Thoracic aorta (tissue), 2 donors: ENCODE measurements at regions not wholly inside any gene's neighbourhood (a gene's known extent, or its start where the extent isn't known, plus 50 kb on each side); places are given as distances from the start of the nearest gene placed in this dataset.

Experiments used
- ATAC-seq: fragments of 150-250 bp; one replicate; pipeline ENCODE4 v1.8.0; 2017; ENCODE audit warnings: low read depth; ENCODE audit not compliant: insufficient number of reproducible peaks, low FRiP score
- DNase-seq: peaks from one replicate; pipeline ENCODE4 v3.0.0-alpha.2; 2020; ENCODE audit warnings: low spot score
- H3K27ac ChIP-seq, 2 donors: fragments of 200-600 bp; sonication (generic); 1 replicate in 1 of 2; 2 replicates in 1 of 2; pipeline ENCODE4 v1.5.1; 2016; ENCODE audit warnings: mild to moderate bottlenecking in 2 of 2, moderate library complexity in 2 of 2
- H3K27me3 ChIP-seq: fragments of 200-600 bp; sonication (generic); replicated peaks from 2 replicates; pipeline ENCODE4 v1.6.0; 2016; ENCODE audit warnings: mild to moderate bottlenecking; ENCODE audit not compliant: insufficient read depth
- H3K36me3 ChIP-seq: fragments of 200-600 bp; sonication (generic); one replicate; pipeline ENCODE4 v1.5.1; 2016
- H3K4me1 ChIP-seq, 2 donors: fragments of 200-600 bp; sonication (generic); 1 replicate in 1 of 2; 2 replicates in 1 of 2; pipeline versions ENCODE4 v1.5.1 to v1.6.0; 2016; ENCODE audit warnings: low read depth in 2 of 2, mild to moderate bottlenecking in 1 of 2; ENCODE audit not compliant: control insufficient read depth in 1 of 2
- H3K4me3 ChIP-seq: fragments of 200-600 bp; sonication (generic); 2 replicates; pipeline ENCODE4 v1.5.1; 2016; ENCODE audit warnings: mild to moderate bottlenecking
- H3K9me3 ChIP-seq: fragments of 200-600 bp; sonication (generic); 2 replicates; pipeline ENCODE4 v1.5.1; 2016
- CTCF ChIP-seq: fragments of 200-600 bp; sonication (generic); IDR thresholded peaks from one replicate; pipeline ENCODE4 v1.5.1; 2019; ENCODE audit warnings: antibody characterized with exemption

DNA sequence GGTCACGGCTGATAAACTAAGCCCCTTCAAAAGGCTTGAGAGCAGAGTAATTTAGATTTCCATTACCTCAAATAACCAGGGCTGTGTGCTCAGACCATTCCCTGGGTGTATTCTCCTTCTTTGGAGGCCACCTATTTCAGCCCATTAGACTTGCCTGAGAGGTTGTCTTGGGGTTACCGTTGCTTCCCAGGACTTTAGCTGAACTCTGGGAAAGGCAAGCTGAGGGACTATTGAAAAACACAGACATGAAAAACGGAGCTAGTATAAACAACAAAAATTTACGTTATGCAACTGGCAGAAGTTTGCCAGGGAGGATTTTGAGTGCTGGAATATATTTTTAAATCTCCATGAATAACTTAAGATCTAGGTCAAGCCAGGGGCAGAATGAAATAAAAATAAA is 561.0 kb upstream of the TNP1 start:
- ATAC-seq = no peak
- H3K4me1 ChIP-seq = peaks cover 29 to 50% of the 10 kb centered on the region in 2 donors
- no peak for TF ChIP-seq CTCF
- no peaks in the 10 kb centered on the region for H3K27me3 ChIP-seq
- peaks cover under 1% of the 10 kb centered on the region for H3K36me3 ChIP-seq
- no peaks in the 10 kb centered on the region for H3K9me3 ChIP-seq
- peak overlapping the region; percentile 22 for H3K4me3 ChIP-seq
- no peak for DNase-seq
- H3K27ac ChIP-seq = peak overlapping the region; percentile 54 to 62

GRCh38 chr2:217419055-217419671 is 559.3 kb upstream of the TNP1 start:
- DNase-seq (no peak), ATAC-seq (no peak)
- Histone ChIP-seq H3K27me3 (no peaks in the 10 kb centered on the region), H3K9me3 (no peaks in the 10 kb centered on the region), H3K36me3 (no peaks in the 10 kb centered on the region), H3K4me3 (peak overlapping the region; percentile 25), H3K4me1 (peaks cover 29 to 52% of the 10 kb centered on the region in 2 donors), H3K27ac (peak overlapping the region in 1 of 2 donors; percentile 45)
- no peak for TF ChIP-seq CTCF

GRCh38 chr2:217418544-217418943 is 558.7 kb upstream of the TNP1 start:
- H3K27me3 ChIP-seq = no peaks in the 10 kb centered on the region
- ATAC-seq (no peak), DNase-seq (no peak)
- peak overlapping the region; percentile 20 to 45 for H3K27ac ChIP-seq
- H3K4me3 ChIP-seq = peak overlapping the region; percentile 25
- no peak for TF ChIP-seq CTCF
- no peaks in the 10 kb centered on the region for H3K9me3 ChIP-seq
- H3K36me3 ChIP-seq = no peaks in the 10 kb centered on the region
- peaks cover 29 to 52% of the 10 kb centered on the region in 2 donors for H3K4me1 ChIP-seq

- H3K27me3 ChIP-seq = no peaks in the 10 kb centered on the region
- DNase-seq (no peak), ATAC-seq (no peak)
- TF ChIP-seq CTCF = no peak
- H3K4me3 ChIP-seq = no peak overlapping the region
- H3K4me1 ChIP-seq = peaks cover 29 to 56% of the 10 kb centered on the region in 2 donors
- peak overlapping the region; percentile 20 to 45 for H3K27ac ChIP-seq
- no peaks in the 10 kb centered on the region for H3K36me3 ChIP-seq
- no peaks in the 10 kb centered on the region for H3K9me3 ChIP-seq
Observed at GRCh38 chr2:217418090-217418489, 558.2 kb upstream of the TNP1 start.

GRCh38 chr2:217417536-217417935 is 557.7 kb upstream of the TNP1 start:
- Histone ChIP-seq H3K9me3 (no peaks in the 10 kb centered on the region), H3K36me3 (no peaks in the 10 kb centered on the region), H3K4me1 (peaks cover 32 to 61% of the 10 kb centered on the region in 2 donors), H3K4me3 (no peak overlapping the region), H3K27me3 (no peaks in the 10 kb centered on the region), H3K27ac (no peak overlapping the region)
- ATAC-seq (no peak), DNase-seq (no peak)
- no peak for TF ChIP-seq CTCF
